C4-2B (cell line): ENCODE measurements at regions not wholly inside any gene's neighbourhood (a gene's known extent, or its start where the extent isn't known, plus 50 kb on each side); places are given as distances from the start of the nearest gene placed in this dataset.

ENCODE experiments used
- H3K27ac ChIP-seq: fragments of 450-650 bp; 2 replicates; pipeline ENCODE4 v1.5.1; 2017
- CTCF ChIP-seq: fragments of 450-650 bp; conservative IDR thresholded peaks from 2 replicates; pipeline ENCODE4 v1.5.1; 2017; ENCODE audit warnings: mild to moderate bottlenecking
- ZFX ChIP-seq: fragments of 450-650 bp; IDR thresholded peaks from 2 replicates; pipeline ENCODE4 v1.6.1; 2017

GRCh38 chr2:67258122-67258521, 139.0 kb upstream of the ETAA1 start:
- TF ChIP-seq CTCF (no peak), ZFX (no peak)
- no peak overlapping the region for H3K27ac ChIP-seq

GRCh38 chr2:67258831-67259230, 138.3 kb upstream of the ETAA1 start:
- H3K27ac ChIP-seq = no peak overlapping the region
- TF ChIP-seq CTCF = no peak
- TF ChIP-seq ZFX = no peak

- H3K27ac ChIP-seq = no peak overlapping the region
- TF ChIP-seq CTCF (no peak), ZFX (no peak)
Measured at GRCh38 chr2:67259556-67260342, 137.4 kb upstream of the ETAA1 start.

GRCh38 chr2:67260343-67261277, 136.5 kb upstream of the ETAA1 start:
- H3K27ac ChIP-seq = no peak overlapping the region
- TF ChIP-seq ZFX (no peak), CTCF (no peak)

GRCh38 chr2:67267241-67267640, 129.9 kb upstream of the ETAA1 start:
- no peak overlapping the region for H3K27ac ChIP-seq
- TF ChIP-seq CTCF (no peak), ZFX (no peak)

- TF ChIP-seq CTCF = no peak
- no peak for TF ChIP-seq ZFX
- H3K27ac ChIP-seq = no peak overlapping the region
Measured at GRCh38 chr2:67268797-67269196, 128.3 kb upstream of the ETAA1 start.

- TF ChIP-seq ZFX (no peak), CTCF (no peak)
- H3K27ac ChIP-seq = no peak overlapping the region
Measured at GRCh38 chr2:67272195-67272594, 124.9 kb upstream of the ETAA1 start.
